Endodermal cell (in vitro differentiated cells): ENCODE measurements at regions not wholly inside any gene's neighbourhood (a gene's known extent, or its start where the extent isn't known, plus 50 kb on each side); places are given as distances from the start of the nearest gene placed in this dataset.

Experiments used
- DNase-seq: peaks from one replicate; pipeline ENCODE4 v3.0.0-alpha.2; 2017
- H3K27ac ChIP-seq: 2 replicates; pipeline ENCODE4 v1.5.1; 2013; ENCODE audit warnings: mild to moderate bottlenecking, low read depth, low read length, moderate library complexity
- H3K27me3 ChIP-seq: 2 replicates; pipeline ENCODE4 v1.6.1; 2013; ENCODE audit warnings: mild to moderate bottlenecking, low read length, moderate library complexity; ENCODE audit not compliant: insufficient read depth, control insufficient read depth, poor library complexity, severe bottlenecking
- H3K36me3 ChIP-seq: 2 replicates; pipeline ENCODE4 v1.7.0; 2013; ENCODE audit warnings: mild to moderate bottlenecking, low read length, moderate library complexity; ENCODE audit not compliant: control insufficient read depth, insufficient read depth
- H3K4me1 ChIP-seq: one replicate; pipeline ENCODE4 v1.7.0; 2013; ENCODE audit warnings: low read length; ENCODE audit not compliant: control insufficient read depth, insufficient read depth
- H3K4me3 ChIP-seq: 2 replicates; pipeline ENCODE4 v1.5.1; 2013; ENCODE audit warnings: mild to moderate bottlenecking, low read length, moderate library complexity
- H3K9ac ChIP-seq: 2 replicates; pipeline ENCODE4 v1.6.1; 2013; ENCODE audit warnings: mild to moderate bottlenecking, low read length, moderate library complexity; ENCODE audit not compliant: poor library complexity, severe bottlenecking; ENCODE audit errors: extremely low read depth
- H3K9me3 ChIP-seq: 2 replicates; pipeline ENCODE4 v1.6.1; 2013; ENCODE audit warnings: mild to moderate bottlenecking, low read length, moderate library complexity; ENCODE audit not compliant: control insufficient read depth
- H3K27ac Mint-ChIP-seq: 2 replicates; pipeline ENCODE4 v1.8.0; 2020; ENCODE audit warnings: mixed read lengths
- H3K27me3 Mint-ChIP-seq: 2 replicates; pipeline ENCODE4 v1.8.0; 2021; ENCODE audit warnings: mild to moderate bottlenecking, mixed read lengths; ENCODE audit not compliant: insufficient read depth
- H3K36me3 Mint-ChIP-seq: 2 replicates; pipeline ENCODE4 v1.8.0; 2020; ENCODE audit warnings: low read depth, mixed read lengths
- H3K4me1 Mint-ChIP-seq: 2 replicates; pipeline ENCODE4 v1.8.0; 2020; ENCODE audit warnings: mixed read lengths
- H3K4me3 Mint-ChIP-seq: 2 replicates; pipeline ENCODE4 v1.8.0; 2020; ENCODE audit warnings: mild to moderate bottlenecking, moderate library complexity, mixed read lengths
- H3K9me3 Mint-ChIP-seq: 2 replicates; pipeline ENCODE4 v1.8.0; 2020; ENCODE audit warnings: mild to moderate bottlenecking, mixed read lengths
- CTCF ChIP-seq: fragments of 200-600 bp; sonication (generic); conservative IDR thresholded peaks from 2 replicates; pipeline ENCODE4 v1.5.0; 2021; ENCODE audit warnings: antibody characterized with exemption, mild to moderate bottlenecking
- WGBS, 2 experiments: methylation state at CpG; one replicate each; pipeline versions ENCODE4 v1.1.5 to v1.1.7; 2013; ENCODE audit warnings: missing lambda C conversion rate in 2 of 2, mixed read lengths in 1 of 2; ENCODE audit not compliant: insufficient coverage in 1 of 2, insufficient read length in 1 of 2; 5-methylcytosine and 5-hydroxymethylcytosine counted together

GRCh38 chr4:127558088-127558487, 74.7 kb upstream of the INTU start:
- Mint-ChIP-seq H3K36me3 (no peaks in the 10 kb centered on the region), H3K9me3 (peaks cover 2% of the 10 kb centered on the region), H3K27ac (no peak overlapping the region), H3K4me1 (no peaks in the 10 kb centered on the region), H3K4me3 (no peak overlapping the region), H3K27me3 (no peaks in the 10 kb centered on the region)
- Histone ChIP-seq H3K9ac (no peak overlapping the region), H3K4me1 (no peaks in the 10 kb centered on the region), H3K27ac (no peak overlapping the region), H3K9me3 (peaks cover 3% of the 10 kb centered on the region), H3K4me3 (no peak overlapping the region), H3K36me3 (no peaks in the 10 kb centered on the region), H3K27me3 (no peaks in the 10 kb centered on the region)
- no peak for TF ChIP-seq CTCF
- DNase-seq, result no peak
- WGBS, 2 experiments, result 89 to 100% methylated on average over 1 to 4 of the region's 4 CpGs

GRCh38 chr4:127558489-127559407, 74.0 kb upstream of the INTU start:
- no peak for DNase-seq
- no peak overlapping the region for H3K27ac Mint-ChIP-seq
- H3K4me3 Mint-ChIP-seq, result no peak overlapping the region
- no peaks in the 10 kb centered on the region for H3K4me1 ChIP-seq
- no peaks in the 10 kb centered on the region for H3K9me3 ChIP-seq
- no peaks in the 10 kb centered on the region for H3K27me3 ChIP-seq
- H3K36me3 ChIP-seq, result no peaks in the 10 kb centered on the region
- no peaks in the 10 kb centered on the region for H3K36me3 Mint-ChIP-seq
- no peak for TF ChIP-seq CTCF
- H3K27ac ChIP-seq, result no peak overlapping the region
- H3K9ac ChIP-seq, result no peak overlapping the region
- no peak overlapping the region for H3K4me3 ChIP-seq
- H3K27me3 Mint-ChIP-seq, result no peaks in the 10 kb centered on the region
- 92% methylated on average over 4 of the region's 4 CpGs; no CpG with 5 or more reads in 1 of the 2 experiments for WGBS, 2 experiments
- no peaks in the 10 kb centered on the region for H3K4me1 Mint-ChIP-seq
- no peaks in the 10 kb centered on the region for H3K9me3 Mint-ChIP-seq

- Histone ChIP-seq H3K9me3 (no peaks in the 10 kb centered on the region), H3K27me3 (no peaks in the 10 kb centered on the region), H3K4me1 (no peaks in the 10 kb centered on the region), H3K36me3 (no peaks in the 10 kb centered on the region), H3K27ac (no peak overlapping the region), H3K9ac (no peak overlapping the region), H3K4me3 (no peak overlapping the region)
- no peaks in the 10 kb centered on the region for H3K4me1 Mint-ChIP-seq
- H3K27ac Mint-ChIP-seq, result no peak overlapping the region
- no peaks in the 10 kb centered on the region for H3K36me3 Mint-ChIP-seq
- H3K27me3 Mint-ChIP-seq, result no peaks in the 10 kb centered on the region
- no peak for TF ChIP-seq CTCF
- H3K9me3 Mint-ChIP-seq, result no peaks in the 10 kb centered on the region
- no peak for DNase-seq
- H3K4me3 Mint-ChIP-seq, result no peak overlapping the region
- WGBS, 2 experiments, result 87 to 91% methylated on average over 6 to 7 of the region's 7 CpGs
Observed at GRCh38 chr4:127559981-127560380, 72.8 kb upstream of the INTU start.
